LNCaP clone FGC (cell line): ENCODE measurements at regions not wholly inside any gene's neighbourhood (a gene's known extent, or its start where the extent isn't known, plus 50 kb on each side); places are given as distances from the start of the nearest gene placed in this dataset.

ENCODE experiments used
- DNase-seq: peaks from one replicate; pipeline ENCODE4 v3.0.0-alpha.2; 2011; ENCODE audit warnings: low read depth
- H3K4me3 ChIP-seq: 2 replicates; pipeline ENCODE4 v1.5.1; 2011; ENCODE audit warnings: mild to moderate bottlenecking, low read depth, low read length, control low read depth
- TF ChIP-seq, protein P1 (sequence below): IDR thresholded peaks from 2 replicates; pipeline ENCODE4 v1.5.1; 2012; ENCODE audit warnings: mild to moderate bottlenecking; ENCODE audit not compliant: control insufficient read depth, insufficient read depth; ENCODE audit errors: extremely low read depth

DNA sequence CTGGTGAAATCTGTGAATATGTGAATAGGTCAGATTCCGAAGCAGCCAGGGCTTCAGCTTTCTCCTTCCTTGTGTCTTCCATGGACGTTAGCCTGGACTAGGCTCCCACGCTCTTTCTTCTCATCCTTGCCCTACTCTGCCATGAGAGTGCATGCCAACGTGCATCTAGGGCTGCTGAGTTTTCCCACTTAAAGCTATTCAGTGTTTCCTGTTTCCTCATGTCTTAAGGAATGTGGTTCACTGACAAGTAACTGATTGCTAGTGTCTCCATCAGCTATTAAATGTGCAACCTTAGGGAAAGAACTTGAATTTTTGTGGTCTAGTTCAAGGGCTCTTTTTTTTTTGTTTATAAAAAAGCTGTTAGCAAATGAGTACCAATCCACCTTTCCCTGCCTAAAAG, 642.3 kb upstream of the LINC00305 start:
- TF ChIP-seq, protein P1, sequence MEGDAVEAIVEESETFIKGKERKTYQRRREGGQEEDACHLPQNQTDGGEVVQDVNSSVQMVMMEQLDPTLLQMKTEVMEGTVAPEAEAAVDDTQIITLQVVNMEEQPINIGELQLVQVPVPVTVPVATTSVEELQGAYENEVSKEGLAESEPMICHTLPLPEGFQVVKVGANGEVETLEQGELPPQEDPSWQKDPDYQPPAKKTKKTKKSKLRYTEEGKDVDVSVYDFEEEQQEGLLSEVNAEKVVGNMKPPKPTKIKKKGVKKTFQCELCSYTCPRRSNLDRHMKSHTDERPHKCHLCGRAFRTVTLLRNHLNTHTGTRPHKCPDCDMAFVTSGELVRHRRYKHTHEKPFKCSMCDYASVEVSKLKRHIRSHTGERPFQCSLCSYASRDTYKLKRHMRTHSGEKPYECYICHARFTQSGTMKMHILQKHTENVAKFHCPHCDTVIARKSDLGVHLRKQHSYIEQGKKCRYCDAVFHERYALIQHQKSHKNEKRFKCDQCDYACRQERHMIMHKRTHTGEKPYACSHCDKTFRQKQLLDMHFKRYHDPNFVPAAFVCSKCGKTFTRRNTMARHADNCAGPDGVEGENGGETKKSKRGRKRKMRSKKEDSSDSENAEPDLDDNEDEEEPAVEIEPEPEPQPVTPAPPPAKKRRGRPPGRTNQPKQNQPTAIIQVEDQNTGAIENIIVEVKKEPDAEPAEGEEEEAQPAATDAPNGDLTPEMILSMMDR: no peak
- no peak for DNase-seq
- no peak overlapping the region for H3K4me3 ChIP-seq

DNA sequence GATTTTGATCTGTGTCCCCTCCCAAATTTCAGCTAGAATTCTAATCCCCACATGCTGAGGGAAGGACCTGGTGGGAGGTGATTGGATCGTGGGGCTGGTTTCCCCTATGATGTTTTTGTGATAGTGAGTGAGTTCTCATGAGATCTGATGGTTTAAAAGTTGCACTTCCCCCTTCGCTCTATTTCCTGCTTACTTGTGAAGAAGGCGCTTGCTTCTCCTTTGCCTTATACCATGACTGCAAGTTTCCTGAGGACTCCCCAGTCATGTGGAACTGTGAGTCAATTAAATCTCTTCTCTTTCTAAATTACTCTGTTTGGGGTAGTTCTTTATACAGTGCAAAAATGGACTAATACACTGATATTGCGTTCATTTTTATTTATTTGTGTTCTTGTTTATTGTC, 636.8 kb upstream of the LINC00305 start:
- DNase-seq: no peak
- TF ChIP-seq, protein P1: no peak
- no peak overlapping the region for H3K4me3 ChIP-seq

DNA sequence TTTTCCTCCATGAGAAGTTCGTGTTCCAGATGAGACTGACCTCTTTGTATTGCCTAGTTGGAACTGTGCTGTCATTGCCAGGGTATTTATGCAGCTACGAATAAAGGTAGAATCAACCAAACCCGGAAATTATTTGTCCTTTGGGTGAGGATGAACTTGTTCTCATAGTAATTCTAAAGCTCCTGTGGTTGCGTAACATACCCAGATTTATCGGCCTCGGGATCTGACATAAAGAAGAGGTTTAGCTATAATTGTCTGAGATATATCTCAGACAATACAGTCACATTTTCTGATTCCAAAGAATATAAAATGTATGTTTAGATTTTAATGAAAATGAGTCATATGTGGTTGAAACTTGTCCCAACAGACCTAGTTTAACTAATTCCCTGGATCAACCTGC, 628.7 kb upstream of the LINC00305 start:
- DNase-seq: no peak
- TF ChIP-seq, protein P1: no peak
- no peak overlapping the region for H3K4me3 ChIP-seq

DNA sequence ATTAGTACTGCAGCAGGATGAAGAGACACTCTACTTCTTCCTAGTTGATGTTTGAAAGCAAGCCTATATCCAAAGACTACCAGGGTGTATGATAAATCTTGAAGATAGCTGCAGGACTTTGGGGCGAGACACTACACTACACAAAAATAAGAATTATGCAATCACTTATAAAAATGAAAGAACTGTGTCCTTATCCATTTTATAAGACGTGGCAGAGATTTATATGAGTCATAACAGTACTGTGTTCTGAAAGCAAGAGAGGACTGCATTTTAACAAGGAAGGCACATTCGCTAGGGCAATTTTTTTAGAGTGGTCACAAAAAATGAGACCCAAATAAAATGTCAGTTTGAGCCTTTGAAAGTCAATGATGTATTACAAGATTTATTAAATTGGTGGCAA, 617.0 kb upstream of the LINC00305 start:
- TF ChIP-seq, protein P1: no peak
- DNase-seq: no peak
- no peak overlapping the region for H3K4me3 ChIP-seq

DNA sequence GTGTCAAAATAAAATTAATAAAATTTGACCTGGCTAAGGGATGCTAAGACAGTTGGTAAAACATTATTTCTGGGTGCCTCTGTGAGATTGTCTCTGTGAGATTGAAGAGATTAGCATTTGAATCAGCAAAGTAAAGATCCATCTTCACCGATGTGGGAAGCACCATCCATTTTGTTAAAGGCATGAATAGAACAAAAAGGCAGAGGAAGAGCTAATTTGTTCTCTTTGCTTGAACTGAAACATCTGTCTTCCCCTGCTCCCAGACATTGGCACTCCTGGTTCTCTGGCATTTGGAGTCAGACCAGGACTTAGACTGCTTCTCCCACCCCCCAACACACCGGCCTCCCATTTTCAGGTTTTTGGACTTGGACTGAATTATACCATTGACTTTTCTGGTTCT, 603.8 kb upstream of the LINC00305 start:
- H3K4me3 ChIP-seq: no peak overlapping the region
- no peak for DNase-seq
- TF ChIP-seq, protein P1: no peak

DNA sequence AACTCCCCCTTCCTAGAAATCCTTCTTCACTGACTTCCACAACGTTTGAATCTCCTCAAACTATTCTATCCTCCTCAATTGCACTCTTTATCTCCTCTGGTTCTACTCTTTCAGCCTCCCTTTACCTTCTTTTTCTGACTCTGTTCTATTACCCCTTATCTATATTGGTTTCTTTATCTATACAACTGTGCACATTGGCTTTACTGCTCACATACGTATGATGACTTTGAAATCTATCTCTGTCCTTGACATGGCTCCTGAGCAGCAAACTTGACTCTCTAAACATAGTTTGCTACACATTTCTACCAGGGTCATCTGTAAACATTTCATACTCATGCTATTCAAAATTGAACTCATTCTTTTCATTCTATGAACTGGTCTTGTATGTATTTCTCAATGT, 601.0 kb upstream of the LINC00305 start:
- TF ChIP-seq, protein P1: no peak
- DNase-seq: no peak
- no peak overlapping the region for H3K4me3 ChIP-seq

DNA sequence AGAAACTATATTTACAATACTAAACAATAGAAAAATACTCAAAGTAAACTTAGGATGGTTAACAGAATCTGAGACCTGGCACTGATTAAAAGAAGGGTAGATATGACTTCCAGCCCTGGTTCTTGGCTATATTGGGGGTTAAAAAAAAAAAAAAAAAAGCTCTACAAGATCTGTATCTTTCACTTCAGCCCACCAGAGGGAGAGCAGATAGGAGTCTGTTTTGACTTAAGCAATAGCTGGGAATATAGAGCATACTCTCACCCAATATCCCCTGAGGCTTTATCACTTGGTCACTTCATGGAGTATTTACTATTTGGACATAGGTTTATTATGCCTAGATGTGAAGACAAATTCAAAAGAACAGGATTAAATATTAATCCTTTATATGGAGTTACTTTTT, 598.9 kb upstream of the LINC00305 start:
- TF ChIP-seq, protein P1: no peak

More for the DNA sequence above, 598.9 kb upstream of the LINC00305 start:
- no peak overlapping the region for H3K4me3 ChIP-seq
- DNase-seq: no peak
